Natural killer cell (primary cell): ENCODE measurements at regions not wholly inside any gene's neighbourhood (a gene's known extent, or its start where the extent isn't known, plus 50 kb on each side); places are given as distances from the start of the nearest gene placed in this dataset.

Source experiments
- ATAC-seq, 3 donors: fragments of 150-1000 bp in 2 of 3; fragments of 200-7000 bp in 1 of 3; cut with Tn5 transposase; 1 replicate in 1 of 3; 2 replicates in 2 of 3; pipeline ENCODE4 v1.10.0; 2021; ENCODE audit warnings: mild to moderate bottlenecking in 2 of 3, moderate library complexity in 2 of 3
- DNase-seq, 2 donors: peaks; one replicate each; pipeline versions ENCODE4 v3.0.0 to v3.0.0-alpha.2; 2013 to 2021; ENCODE audit warnings: mixed read lengths in 1 of 2
- H3K27ac ChIP-seq: one replicate; pipeline ENCODE4 v1.5.1; 2013; ENCODE audit warnings: mild to moderate bottlenecking, low read length
- H3K27me3 ChIP-seq: one replicate; pipeline ENCODE4 v1.6.1; 2013; ENCODE audit warnings: low read length; ENCODE audit not compliant: control insufficient read depth, insufficient read depth
- H3K36me3 ChIP-seq: one replicate; pipeline ENCODE4 v1.6.1; 2013; ENCODE audit warnings: low read length; ENCODE audit not compliant: control insufficient read depth, insufficient read depth
- H3K4me1 ChIP-seq: one replicate; pipeline ENCODE4 v1.6.1; 2013; ENCODE audit warnings: low read length; ENCODE audit not compliant: control insufficient read depth, insufficient read depth
- H3K4me3 ChIP-seq: one replicate; pipeline ENCODE4 v1.5.1; 2013; ENCODE audit warnings: low read length
- H3K9me3 ChIP-seq: one replicate; pipeline ENCODE4 v1.6.1; 2013; ENCODE audit warnings: low read length; ENCODE audit not compliant: control insufficient read depth, insufficient read depth
- H3K27ac Mint-ChIP-seq, 2 donors: one replicate each; pipeline ENCODE4 v1.8.0; 2022; ENCODE audit warnings: mild to moderate bottlenecking in 2 of 2, mixed read lengths in 2 of 2, moderate library complexity in 1 of 2
- H3K27me3 Mint-ChIP-seq, 2 donors: one replicate each; pipeline ENCODE4 v1.8.0; 2022; ENCODE audit warnings: low read depth in 2 of 2, mixed read lengths in 2 of 2
- H3K36me3 Mint-ChIP-seq: one replicate; pipeline ENCODE4 v1.8.0; 2022; ENCODE audit warnings: mixed read lengths
- H3K4me1 Mint-ChIP-seq, 2 donors: one replicate each; pipeline ENCODE4 v1.8.0; 2022; ENCODE audit warnings: mixed read lengths in 2 of 2
- H3K4me3 Mint-ChIP-seq: one replicate; pipeline ENCODE4 v1.8.0; 2022; ENCODE audit warnings: mild to moderate bottlenecking, moderate library complexity, mixed read lengths
- H3K9me3 Mint-ChIP-seq, 2 donors: one replicate each; pipeline ENCODE4 v1.8.0; 2022; ENCODE audit warnings: mixed read lengths in 2 of 2
- WGBS: methylation state at CpG from one replicate; pipeline ENCODE4 v1.1.7; 2013; ENCODE audit warnings: missing lambda C conversion rate; ENCODE audit not compliant: insufficient coverage; 5-methylcytosine and 5-hydroxymethylcytosine counted together
- intact Hi-C: fragments of 100-400 bp; cut with micrococcal nuclease; formaldehyde crosslinking; loops from one replicate; pipeline ENCODE4 v1.14.2; 2022
- TF ChIP-seq, protein P1 (sequence below): fragments of 200-600 bp; IDR thresholded peaks from one replicate; pipeline ENCODE4 v1.8.0; 2022; ENCODE audit warnings: antibody characterized with exemption

DNA sequence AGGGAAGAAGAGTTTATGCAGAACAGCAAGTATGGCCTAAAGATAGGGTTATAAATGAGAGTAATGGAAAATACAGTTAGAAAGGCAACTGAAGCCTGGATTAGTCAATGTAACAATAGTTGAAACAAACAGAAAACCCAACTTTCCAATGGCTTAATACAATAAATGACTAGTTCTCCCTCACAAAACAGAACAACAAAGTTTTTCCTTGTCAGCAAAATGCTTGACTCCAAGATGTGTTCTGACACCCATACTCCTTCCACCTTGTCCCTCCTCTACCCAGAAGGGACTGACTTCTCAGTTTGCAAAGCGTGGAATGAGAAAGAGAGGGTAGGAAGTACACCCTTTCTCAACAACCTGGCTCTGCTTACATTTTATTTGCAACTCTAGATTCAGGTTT is 191.4 kb upstream of the OSR1 start:
- ATAC-seq (no peak), DNase-seq (no peak)
- Mint-ChIP-seq H3K4me1 (no peaks in the 10 kb centered on the region), H3K27ac (no peak overlapping the region), H3K27me3 (peaks cover 0 to 3% of the 10 kb centered on the region in 2 donors), H3K9me3 (peaks cover 3 to 7% of the 10 kb centered on the region in 2 donors), H3K36me3 (no peaks in the 10 kb centered on the region), H3K4me3 (no peak overlapping the region)
- Histone ChIP-seq H3K9me3 (no peaks in the 10 kb centered on the region), H3K36me3 (no peaks in the 10 kb centered on the region), H3K27ac (no peak overlapping the region), H3K4me3 (no peak overlapping the region), H3K4me1 (no peaks in the 10 kb centered on the region), H3K27me3 (no peaks in the 10 kb centered on the region)
- TF ChIP-seq, protein P1, sequence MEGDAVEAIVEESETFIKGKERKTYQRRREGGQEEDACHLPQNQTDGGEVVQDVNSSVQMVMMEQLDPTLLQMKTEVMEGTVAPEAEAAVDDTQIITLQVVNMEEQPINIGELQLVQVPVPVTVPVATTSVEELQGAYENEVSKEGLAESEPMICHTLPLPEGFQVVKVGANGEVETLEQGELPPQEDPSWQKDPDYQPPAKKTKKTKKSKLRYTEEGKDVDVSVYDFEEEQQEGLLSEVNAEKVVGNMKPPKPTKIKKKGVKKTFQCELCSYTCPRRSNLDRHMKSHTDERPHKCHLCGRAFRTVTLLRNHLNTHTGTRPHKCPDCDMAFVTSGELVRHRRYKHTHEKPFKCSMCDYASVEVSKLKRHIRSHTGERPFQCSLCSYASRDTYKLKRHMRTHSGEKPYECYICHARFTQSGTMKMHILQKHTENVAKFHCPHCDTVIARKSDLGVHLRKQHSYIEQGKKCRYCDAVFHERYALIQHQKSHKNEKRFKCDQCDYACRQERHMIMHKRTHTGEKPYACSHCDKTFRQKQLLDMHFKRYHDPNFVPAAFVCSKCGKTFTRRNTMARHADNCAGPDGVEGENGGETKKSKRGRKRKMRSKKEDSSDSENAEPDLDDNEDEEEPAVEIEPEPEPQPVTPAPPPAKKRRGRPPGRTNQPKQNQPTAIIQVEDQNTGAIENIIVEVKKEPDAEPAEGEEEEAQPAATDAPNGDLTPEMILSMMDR = no peak
- WGBS = no CpG with 5 or more reads among the region's 1 CpG
- intact Hi-C loops = no loop called here

DNA sequence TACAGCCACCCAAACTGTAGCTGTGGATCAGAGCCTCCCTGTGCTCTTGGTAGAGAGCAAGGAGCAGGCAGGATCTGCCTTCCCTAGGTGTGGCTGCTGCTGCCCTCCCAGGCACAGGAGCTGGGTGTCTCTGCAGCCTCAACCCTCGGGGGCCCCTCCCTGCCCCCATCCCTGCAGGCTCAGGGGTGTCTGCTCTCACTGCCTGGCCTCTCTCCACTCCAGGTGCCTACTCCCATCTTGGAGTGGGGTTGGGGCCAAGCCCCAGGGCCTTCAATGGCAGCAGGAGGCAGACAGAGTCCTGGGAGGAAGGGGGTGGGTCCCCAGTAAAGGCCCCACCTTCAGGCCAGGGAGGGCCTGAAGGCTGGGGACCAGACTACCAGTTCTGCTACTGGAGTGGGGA is 189.7 kb upstream of the OSR1 start:
- TF ChIP-seq, protein P1 = no peak
- Mint-ChIP-seq H3K36me3 (no peaks in the 10 kb centered on the region), H3K27me3 (peaks cover 0 to 3% of the 10 kb centered on the region in 2 donors), H3K4me3 (no peak overlapping the region), H3K4me1 (no peaks in the 10 kb centered on the region), H3K9me3 (peaks cover 3 to 9% of the 10 kb centered on the region in 2 donors), H3K27ac (no peak overlapping the region)
- no peaks in the 10 kb centered on the region for H3K9me3 ChIP-seq
- 22% methylated on average over 1 of the region's 1 CpG for WGBS
- no peak for ATAC-seq
- intact Hi-C loops = no loop called here
- H3K4me1 ChIP-seq = no peaks in the 10 kb centered on the region
- DNase-seq = no peak
- H3K36me3 ChIP-seq = no peaks in the 10 kb centered on the region
- H3K27ac ChIP-seq = no peak overlapping the region
- no peak overlapping the region for H3K4me3 ChIP-seq
- H3K27me3 ChIP-seq = no peaks in the 10 kb centered on the region

- ATAC-seq (no peak), DNase-seq (no peak)
- Mint-ChIP-seq H3K4me1 (no peaks in the 10 kb centered on the region), H3K27me3 (peaks cover 0 to 3% of the 10 kb centered on the region in 2 donors), H3K27ac (no peak overlapping the region), H3K4me3 (no peak overlapping the region), H3K36me3 (no peaks in the 10 kb centered on the region), H3K9me3 (peaks cover 3 to 9% of the 10 kb centered on the region in 2 donors)
- Histone ChIP-seq H3K4me1 (no peaks in the 10 kb centered on the region), H3K27ac (no peak overlapping the region), H3K27me3 (no peaks in the 10 kb centered on the region), H3K4me3 (no peak overlapping the region), H3K36me3 (no peaks in the 10 kb centered on the region), H3K9me3 (no peaks in the 10 kb centered on the region)
- TF ChIP-seq, protein P1 = no peak
- intact Hi-C loops = no loop called here
Observed at GRCh38 chr2:19547321-19547720, 188.9 kb upstream of the OSR1 start.

DNA sequence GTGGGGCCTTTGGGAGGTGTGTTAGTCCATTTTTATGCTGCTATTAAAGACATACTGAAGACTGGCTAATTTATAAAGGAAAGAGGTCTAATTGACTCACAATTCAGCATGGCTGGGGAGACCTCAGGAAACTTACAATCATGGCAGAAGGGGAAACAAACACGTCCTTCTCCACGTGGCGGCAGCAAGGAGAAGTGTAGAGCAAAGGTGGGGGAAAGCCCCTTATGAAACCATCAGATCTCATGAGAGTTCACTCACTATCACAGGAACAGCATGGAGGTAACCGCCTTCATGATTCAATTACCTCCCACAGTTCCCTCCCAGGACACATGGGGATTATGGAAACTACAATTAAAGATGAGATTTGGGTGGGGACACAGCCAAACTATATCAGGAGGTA is 187.1 kb upstream of the OSR1 start:
- Histone ChIP-seq H3K4me1 (no peaks in the 10 kb centered on the region), H3K36me3 (no peaks in the 10 kb centered on the region)

More for the DNA sequence above, 187.1 kb upstream of the OSR1 start:
- intact Hi-C loops = no loop called here
- no peak overlapping the region for H3K4me3 ChIP-seq
- no peaks in the 10 kb centered on the region for H3K9me3 ChIP-seq
- WGBS = 61% methylated on average over 3 of the region's 4 CpGs
- H3K27me3 ChIP-seq = no peaks in the 10 kb centered on the region
- peaks cover 3 to 9% of the 10 kb centered on the region in 2 donors for H3K9me3 Mint-ChIP-seq
- no peaks in the 10 kb centered on the region for H3K4me1 Mint-ChIP-seq
- H3K27ac ChIP-seq = no peak overlapping the region
- peaks cover 0 to 3% of the 10 kb centered on the region in 2 donors for H3K27me3 Mint-ChIP-seq
- no peak overlapping the region for H3K4me3 Mint-ChIP-seq
- no peaks in the 10 kb centered on the region for H3K36me3 Mint-ChIP-seq
- TF ChIP-seq, protein P1 = no peak
- DNase-seq = no peak
- no peak overlapping the region for H3K27ac Mint-ChIP-seq
- no peak for ATAC-seq
